ENCODE measurements at regions not wholly inside any gene's neighbourhood (a gene's known extent, or its start where the extent isn't known, plus 50 kb on each side); places are given as distances from the start of the nearest gene placed in this dataset.

DNA sequence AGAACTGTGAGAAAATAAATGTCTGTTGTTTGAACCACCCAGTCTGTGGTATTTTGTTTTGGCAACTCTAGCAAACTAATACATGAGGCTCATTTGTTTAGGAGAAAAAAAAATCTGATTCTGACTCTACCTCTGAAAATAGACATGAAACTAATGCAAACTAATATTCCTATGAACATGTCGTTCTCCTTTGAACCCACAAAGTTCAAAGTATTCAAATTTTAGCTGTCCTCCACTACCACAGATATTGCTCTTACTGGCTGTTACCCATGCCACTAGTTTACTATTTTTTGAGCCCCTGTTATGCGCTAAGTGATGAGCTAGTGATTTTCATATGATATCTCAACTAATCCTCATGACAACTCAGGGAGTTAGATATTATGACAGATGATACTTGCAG lies 58.8 kb upstream of the ZNF804B start:
- DNase-seq: no peak

DNA sequence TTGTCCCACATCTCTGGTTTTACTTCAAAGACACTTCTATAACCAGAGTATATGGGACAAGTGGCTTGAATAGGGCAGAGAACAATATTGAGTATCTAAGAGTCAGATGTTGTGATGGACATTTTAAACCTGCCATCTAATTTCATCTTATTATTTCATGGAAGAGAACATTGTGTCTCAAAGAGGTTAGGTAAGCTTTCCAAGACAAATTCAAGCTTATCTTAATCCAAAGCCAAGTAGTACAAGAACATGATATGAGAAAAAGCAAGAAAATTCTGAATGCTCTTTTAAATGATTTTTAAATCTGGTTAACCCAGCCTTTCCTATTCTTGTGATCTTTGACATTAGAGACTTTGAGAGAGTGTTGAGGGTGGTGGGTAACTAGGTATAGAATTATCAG lies 65.3 kb upstream of the ZNF804B start:
- DNase-seq: no peak

- no peak for DNase-seq
Observed at GRCh38 chr7:88693131-88693530, 66.4 kb upstream of the ZNF804B start.

DNA sequence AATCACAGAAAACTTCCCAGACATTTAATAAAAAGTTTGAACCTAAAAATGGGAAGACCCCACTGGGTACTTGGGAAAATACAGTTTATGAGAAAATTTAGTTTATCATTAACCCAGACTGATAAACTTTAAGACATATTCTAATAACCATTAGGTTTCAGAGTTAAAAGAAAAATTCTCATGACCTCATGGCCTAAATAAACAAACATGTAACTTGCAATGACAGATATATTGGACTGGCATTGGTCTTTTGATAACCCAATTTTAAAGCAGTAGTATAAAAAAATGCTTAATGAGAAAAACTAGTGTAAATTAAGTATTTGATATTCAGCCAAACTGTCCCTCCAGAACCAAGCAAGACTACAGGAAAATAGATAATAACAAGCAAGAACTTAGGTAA lies 67.0 kb upstream of the ZNF804B start:
- DNase-seq: no peak

DNA sequence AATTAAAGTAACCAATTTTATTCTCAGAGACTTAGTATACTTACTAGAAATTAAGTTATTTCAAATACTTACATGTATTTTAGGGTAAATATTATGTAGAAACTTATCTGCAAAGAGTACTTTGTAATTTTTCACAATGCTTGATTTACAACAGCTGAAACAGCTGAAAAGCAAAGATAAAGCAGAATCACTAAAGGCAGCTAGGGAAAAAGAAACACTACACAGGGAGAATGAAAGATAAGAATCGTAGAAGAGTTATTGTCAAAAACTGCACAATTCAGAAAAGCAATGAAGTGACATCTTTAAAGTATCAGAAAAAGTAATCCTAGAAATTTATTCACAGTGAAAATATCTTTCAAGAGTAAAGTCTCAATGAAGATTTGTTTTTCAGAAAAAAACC lies 69.7 kb upstream of the ZNF804B start:
- no peak for DNase-seq

DNA sequence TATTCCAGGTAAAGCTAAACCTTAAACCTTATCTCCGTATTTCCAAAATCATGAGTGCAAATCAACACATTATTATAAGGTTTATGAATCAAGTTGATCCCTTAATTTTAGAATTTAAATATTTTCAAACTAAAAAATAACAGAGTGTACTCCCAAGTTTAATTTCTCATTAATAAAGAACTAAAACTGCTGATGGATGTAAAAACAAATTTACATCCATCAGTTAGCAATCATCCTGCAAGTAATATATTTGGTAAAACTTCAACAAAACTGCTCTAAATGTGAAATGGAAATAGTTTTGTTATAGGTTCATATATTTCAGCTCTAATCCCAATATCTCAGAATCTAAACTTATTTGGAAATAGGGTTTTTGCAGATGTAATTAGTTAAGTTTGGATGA lies 71.3 kb upstream of the ZNF804B start:
- no peak for DNase-seq

DNA sequence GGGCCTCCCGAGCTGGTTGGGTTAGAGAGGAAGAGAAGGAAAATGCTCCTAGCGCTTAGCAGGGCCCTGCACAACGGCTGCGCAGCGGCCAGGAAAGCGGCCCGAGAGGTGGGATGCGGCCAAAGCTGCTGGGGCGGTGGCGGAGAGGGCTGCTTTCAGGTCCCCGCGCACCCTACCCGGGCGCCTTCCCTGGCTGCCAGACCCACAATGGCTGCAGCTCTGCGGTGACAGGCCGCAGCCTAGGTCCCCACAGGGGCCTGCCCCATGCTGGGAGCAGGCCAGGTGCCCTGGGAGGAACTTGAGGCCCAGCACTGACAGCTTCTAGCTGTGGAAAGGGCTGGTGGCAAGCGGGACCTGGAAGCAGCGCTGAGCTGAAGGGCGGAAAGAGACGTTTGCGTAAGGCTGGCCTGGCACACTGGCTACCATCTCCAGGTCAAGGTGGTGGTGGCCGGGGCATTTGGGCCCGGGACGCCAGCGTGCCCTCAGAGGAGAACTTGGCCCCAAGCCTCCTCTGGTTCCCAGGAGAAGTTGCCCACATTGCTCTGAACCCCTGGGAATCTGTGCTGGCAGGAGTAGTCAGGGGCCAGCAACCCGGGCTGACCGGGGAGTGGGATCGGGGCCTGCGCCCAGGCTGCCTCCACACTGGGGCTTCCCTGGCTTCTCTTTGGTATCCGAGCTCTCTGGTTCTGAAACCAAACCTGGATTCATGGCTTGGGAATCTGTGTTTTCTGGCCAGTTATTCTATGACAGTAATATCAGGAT lies 72.9 kb upstream of the ZNF804B start:
- no peak for DNase-seq

DNA sequence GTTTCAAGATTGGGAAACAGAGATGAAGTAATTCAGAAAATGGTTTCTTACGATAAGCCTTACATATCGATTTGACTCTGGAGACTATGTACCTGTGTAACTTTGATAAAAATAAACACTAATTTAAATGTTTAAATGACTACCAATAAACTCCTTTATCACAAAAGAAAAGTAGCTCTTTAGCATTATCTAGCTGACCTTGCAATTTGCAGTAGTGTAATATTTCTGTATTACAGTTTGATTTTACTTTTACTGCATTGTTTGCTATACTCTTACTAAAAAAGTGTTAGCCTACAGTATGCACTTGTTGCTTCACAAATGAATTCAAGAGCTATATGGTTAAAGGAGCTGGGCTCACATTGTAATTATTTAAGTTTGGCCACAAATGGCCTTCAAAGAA lies 77.8 kb upstream of the ZNF804B start:
- DNase-seq: no peak

DNA sequence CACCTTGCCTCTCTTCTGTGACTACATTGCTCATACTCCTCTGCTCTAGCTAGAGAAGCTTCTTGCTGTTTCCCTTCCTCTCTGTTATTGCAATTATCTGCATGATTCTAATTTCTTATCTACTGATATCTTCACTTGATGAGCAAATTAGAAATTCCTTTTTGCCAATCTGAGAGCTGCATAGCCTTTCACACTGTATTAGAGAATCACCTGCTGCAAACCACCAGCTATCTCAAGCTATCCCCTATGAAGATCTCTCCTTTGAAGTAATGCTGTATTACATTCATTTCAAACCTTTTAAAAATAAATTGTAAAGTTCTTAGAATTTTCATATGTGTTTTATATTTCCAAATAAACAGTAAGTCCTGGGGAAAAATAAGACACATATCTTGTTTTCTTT lies 89.0 kb upstream of the ZNF804B start:
- DNase-seq: no peak

- no peak for DNase-seq
Observed at GRCh38 chr7:88669913-88670312, 89.6 kb upstream of the ZNF804B start.

DNA sequence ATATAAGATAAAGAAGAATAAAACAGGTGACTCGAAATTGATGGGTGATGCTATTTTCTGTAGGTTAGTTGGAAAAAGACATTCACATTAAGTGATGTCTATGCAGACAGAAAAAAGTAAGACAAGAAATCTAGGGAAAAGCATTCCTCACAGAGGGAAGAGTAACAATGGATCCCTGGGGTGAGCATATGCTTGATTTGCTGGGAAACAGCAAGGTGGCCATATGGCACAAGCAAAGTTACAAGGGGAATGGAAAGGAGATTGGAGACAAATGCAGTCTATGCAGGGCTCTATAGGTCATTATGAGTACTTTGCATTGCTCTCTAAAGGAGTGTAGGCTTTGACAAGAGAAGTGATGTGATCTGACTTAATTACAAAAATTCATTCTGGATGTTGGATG lies 90.9 kb upstream of the ZNF804B start:
- DNase-seq: no peak

GRCh38 chr7:88666626-88667025 lies 92.9 kb upstream of the ZNF804B start:
- DNase-seq: no peak

GRCh38 chr7:88665892-88666514 lies 93.5 kb upstream of the ZNF804B start:
- no peak for DNase-seq

- DNase-seq: no peak
Observed at GRCh38 chr7:88664630-88665233, 94.8 kb upstream of the ZNF804B start.

GRCh38 chr7:88661921-88662320 lies 97.6 kb upstream of the ZNF804B start:
- DNase-seq: no peak

DNA sequence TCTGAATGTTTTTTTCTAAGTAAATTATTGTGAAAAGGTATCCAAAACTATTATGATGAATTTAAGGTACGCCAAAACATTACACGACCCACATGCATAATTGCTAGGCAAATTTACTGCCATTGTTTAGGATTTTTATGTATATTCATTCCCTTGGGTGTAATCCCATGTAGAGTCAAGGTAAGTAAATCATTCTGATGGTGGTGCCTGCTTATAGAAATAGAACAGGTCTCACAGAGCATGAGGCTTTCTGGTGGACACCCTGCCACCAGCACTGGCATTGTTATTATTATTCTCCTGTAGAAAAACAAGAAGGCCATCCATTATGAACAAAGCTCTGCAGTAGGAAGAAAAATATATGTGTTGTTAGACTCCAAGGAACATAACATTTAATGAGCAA lies 111.7 kb upstream of the ZNF804B start:
- DNase-seq: no peak

GRCh38 chr7:88638583-88638982 lies 120.9 kb upstream of the ZNF804B start:
- DNase-seq: no peak

- DNase-seq: no peak
Observed at GRCh38 chr7:88637795-88638194, 121.7 kb upstream of the ZNF804B start.

- no peak for DNase-seq
Observed at GRCh38 chr7:88635149-88635548, 124.4 kb upstream of the ZNF804B start.

DNA sequence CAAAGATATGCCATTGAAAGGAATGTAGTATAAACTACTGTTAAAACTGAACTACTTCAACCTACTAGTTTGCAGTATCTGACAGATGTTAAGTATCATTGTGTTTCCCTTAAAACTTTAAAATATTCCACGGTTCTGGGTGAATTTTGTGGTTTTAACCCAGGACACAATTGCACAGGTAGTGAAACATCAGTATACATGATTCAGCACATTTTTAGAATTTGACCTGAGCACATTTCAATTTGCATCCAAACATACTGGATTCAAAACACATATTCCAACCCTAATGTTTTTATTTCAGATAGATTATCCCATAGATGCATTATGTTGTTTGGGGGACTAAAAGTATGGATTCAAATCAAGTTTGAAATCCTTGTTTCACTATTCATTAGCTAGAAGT lies 129.9 kb upstream of the ZNF804B start:
- DNase-seq: no peak

DNA sequence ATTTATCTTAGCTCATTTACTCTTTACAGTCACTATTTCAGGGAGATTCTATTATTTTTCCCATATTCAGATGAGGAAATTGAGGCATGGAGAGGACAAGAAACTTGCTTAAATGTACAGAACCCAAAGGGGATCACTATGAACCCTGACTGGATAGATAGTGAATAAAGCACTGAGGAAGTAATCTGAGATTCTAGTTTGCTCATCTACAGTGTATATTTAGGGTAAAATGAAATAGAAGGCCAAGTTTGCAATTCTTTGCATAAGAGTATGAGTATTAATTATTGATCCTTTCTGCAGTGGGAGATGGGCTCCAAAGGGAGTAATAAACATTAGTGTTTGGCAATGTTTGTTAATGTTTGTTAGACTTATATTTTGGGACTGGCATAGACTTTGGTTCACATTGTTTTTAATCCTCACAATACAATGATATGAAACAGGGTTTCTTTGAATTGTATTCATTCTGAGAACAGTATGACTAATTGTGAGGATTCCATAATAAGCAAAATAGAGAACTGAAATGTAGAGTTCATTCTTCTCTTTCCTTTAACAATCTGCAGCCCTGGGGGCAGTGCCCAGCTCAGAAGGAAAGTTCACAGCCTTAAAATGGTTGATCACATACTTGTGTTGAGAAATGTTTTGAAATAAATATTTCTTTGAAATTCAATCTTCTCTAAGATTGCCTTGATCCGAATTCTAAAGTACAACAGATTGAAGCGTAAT lies 131.0 kb upstream of the ZNF804B start:
- no peak for DNase-seq

GRCh38 chr7:88617185-88617584 lies 142.3 kb upstream of the ZNF804B start:
- no peak for DNase-seq

Measured in nucleus accumbens (tissue), 56 donors.